HG03342 (cell line): ENCODE measurements at regions not wholly inside any gene's neighbourhood (a gene's known extent, or its start where the extent isn't known, plus 50 kb on each side); places are given as distances from the start of the nearest gene placed in this dataset.
"Not testable (repeated sequence)": the region's sequence is repeated elsewhere in the genome, so short reads cannot be mapped to it uniquely, and the experiment has no call there.

Experiments
- ATAC-seq: cut with Tn5 transposase; IDR thresholded peaks from one replicate; pipeline ENCODE4 v1.9.1; 2021; ENCODE audit warnings: mild to moderate bottlenecking, moderate library complexity; ENCODE audit not compliant: unreplicated experiment

DNA sequence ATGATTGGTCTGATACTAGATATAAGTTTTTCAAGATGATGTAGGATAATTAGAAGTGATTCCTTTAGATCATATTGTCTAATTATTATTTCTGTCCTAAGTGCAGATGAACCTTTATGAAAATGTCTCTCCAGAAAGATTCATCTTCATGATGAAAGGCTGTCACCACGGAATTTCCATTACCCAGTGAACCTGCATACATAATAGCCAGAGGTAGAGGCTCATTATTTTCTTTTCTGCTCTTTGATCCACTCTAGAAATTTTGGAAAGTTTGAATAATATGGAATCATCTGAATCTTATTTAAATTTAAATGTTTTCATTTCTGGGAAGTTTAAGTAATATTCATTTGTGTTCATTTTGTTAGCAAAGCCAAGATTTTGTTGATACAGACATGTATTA, 137.1 kb upstream of the ATP2B1 start:
- no peak for ATAC-seq

DNA sequence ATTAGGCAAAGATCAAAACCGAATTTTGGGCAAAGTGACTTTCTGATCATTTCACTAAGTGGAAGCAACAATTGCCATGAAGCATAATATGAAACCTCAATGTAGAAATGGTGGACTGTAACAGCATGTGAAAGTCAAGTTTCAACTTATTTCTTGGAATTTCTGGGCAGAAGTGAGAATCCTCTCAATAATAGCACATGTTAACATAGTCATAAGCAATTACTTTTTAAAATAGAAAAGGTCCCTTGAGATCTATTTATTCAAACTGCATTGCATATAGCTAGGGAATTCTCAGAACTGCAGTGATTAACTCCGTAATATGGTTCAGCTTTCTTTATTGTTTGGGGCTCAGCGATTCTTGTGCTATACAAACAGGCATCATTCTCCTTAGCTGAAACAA, 136.7 kb upstream of the ATP2B1 start:
- ATAC-seq, result no peak

DNA sequence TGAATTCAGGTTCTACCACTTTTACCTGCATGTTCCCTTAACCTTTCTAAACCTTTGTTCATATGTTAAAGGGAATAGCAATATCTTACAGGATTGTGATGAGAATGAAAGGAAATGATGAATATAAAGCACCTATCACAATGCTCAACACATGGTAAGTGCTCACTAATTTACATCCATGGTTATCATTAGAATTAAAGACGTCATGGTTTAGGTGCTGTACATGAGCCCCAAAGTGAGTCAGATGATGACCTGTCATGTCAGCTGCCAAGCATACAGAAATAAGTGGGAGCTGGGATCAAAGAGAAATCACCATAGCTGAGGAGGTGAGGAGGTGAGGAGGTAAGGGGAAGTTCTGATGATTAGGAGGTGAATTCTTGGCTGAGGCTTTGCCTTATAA, 135.9 kb upstream of the ATP2B1 start:
- ATAC-seq, result no peak

DNA sequence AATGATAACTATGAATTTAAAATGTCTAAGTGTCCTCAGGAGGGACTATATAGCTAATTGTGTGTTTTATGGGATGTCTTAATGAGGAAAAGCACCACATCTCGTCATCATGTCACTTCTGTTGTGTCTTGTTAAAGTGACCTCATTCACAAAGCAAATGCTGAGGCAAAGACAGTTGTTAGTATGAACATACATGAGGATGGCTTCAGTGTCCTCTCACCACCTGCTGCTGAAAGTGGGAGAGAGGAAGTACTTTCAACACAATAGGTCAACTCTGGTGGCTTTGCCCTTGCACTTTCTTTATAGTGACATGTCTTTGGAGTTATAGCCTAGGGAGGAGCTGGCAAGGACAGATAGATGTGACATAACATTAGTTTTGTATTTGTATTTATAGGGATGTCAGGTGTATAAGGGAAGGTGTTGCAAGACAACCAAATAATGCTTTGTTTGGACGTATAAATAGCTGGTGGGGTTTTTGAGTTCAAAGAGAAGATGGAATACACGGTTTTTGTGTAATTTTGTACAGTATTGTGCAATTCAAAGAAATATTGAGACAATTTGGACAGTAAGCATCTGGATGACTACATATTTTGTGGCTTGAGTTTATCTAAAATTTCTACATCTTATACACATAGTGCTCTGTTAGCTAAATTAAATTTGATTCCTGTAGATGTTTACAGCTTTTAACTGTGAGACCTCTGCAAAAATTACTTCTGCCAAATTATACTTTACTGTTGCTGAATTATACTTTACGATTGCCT, 131.7 kb upstream of the ATP2B1 start:
- ATAC-seq, result no peak

DNA sequence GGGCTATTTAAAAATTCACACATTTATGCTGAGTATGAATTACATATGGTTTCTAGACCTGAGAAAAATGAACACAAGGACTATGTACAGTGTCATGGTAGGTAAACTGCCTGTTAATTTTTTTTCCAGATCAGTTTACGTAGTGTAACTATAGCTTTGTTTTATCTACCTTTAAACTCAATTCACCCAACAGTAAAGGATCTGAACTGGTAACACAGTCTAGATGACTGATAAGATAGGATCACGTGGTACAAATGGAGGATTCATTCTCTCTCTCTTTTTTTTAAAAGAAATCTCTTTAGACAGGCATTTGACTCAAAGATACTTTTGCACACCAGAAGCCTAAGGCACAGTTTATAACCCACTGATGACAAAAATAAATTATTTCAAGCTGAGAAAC, 130.8 kb upstream of the ATP2B1 start:
- ATAC-seq, result no peak

DNA sequence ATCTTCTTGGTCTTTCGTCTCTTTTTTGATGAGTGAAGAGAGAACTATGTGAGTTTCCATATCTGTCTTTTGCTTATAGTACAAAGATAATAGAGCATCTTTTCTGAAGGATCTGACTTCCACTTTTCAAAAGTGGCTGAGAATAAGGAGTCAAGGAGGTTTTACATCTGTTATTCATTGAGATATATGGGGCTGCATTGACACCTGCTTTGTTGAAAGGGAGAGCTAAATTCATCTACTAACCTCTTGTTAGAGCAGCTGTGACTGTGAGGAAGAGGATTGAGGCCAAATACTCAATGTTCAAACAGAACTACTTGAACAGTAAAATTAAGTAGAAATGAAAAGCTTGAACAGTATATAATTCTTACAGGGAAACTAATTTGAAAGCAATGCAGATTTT, 130.2 kb upstream of the ATP2B1 start:
- ATAC-seq, result no peak

DNA sequence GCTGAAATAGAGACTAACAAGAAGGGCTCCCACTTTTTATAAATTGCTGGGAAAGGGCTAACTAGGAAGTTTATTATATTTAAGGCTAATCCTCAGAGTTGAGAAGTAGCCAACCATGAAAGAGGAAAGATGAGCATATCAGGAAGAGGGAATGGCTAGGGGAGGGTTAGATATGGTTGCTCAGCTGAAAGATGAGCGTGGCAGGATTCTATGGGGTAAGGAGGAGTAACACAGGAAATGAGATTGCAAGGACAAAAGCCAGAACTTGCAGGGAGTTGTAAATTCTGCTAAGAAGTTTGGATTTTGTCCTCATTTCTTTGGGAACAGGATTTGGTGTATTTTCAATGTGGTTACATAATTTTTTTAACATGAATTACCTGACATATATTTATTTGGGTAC, 127.4 kb upstream of the ATP2B1 start:
- no peak for ATAC-seq

DNA sequence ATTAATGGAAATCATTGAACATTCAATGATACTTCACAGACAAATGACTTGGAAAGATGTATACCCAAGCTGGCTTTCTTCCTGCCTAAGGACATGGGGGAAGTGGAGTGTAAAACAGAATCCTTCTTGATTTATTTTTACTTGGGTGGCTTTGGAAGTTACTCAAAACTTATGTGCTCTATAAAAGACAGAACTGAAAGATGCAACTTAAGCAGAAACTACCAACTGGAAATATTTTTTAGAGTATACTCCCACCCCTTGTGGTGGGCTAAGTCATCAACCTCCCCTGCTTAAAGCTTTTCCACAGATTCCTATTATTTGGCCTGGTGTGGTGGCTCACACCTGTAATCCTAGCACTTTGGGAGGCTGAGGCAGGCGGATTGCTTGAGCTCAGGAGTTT, 126.0 kb upstream of the ATP2B1 start:
- ATAC-seq, result no peak

DNA sequence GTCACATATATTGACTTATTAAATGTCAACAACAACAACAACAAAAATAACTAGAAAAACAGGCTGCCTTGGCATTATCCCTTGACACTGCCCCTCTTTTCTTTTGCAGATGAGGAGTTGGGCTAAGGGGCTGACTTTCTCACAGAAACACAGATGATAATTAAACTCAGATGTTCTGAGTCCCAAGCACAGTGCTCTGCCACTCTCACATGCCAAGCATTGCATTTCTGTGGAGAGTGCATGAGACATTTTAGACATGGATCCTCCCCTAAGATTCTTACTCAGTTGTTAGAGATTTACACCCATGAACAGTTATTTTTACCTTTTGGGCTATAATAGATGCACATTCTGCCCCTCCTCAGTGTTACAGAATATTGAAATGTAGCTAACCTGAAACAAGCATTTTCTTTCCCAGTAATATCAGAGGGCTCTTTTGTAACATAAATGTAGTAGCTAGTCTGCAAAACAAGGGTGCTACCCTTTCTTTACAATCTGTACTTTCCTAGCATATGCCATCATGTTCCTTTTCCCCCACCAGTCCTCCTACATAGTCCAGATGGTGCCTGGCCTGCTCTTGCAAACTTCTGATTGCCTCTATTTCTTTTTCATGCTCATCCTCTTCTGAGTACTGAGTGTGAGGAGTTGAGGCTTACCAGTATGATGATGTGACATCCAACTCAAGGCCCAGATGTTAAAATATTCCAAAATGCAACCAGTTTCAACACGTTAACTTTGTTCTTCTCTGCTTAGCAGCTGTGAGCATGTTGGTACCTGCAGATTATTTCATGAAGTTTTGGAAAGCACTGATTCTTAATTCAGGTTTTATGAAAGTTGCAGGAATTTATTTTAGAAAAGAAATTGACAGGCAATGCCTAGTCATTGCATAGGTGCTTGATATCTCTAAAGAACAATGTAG, 125.0 kb upstream of the ATP2B1 start:
- ATAC-seq, result no peak

DNA sequence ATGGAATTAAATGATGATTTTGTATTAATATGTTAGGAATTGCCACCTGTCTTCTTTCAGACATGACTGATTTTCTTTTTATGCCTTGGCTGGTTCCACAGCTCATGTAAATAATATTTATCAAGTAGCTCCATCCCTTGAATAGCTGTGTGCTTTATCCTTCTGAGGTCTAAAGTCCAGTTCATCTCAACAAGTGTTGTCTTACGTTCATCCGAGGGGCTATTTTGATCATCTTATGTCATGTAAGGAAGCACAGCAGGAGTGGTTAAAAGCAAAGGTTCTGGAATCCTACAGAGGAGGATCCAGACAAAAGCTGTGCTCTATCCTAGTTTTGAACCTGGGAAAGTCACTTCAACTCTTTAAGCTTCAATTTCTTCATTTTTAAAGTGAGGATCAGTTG, 123.7 kb upstream of the ATP2B1 start:
- ATAC-seq, result no peak

DNA sequence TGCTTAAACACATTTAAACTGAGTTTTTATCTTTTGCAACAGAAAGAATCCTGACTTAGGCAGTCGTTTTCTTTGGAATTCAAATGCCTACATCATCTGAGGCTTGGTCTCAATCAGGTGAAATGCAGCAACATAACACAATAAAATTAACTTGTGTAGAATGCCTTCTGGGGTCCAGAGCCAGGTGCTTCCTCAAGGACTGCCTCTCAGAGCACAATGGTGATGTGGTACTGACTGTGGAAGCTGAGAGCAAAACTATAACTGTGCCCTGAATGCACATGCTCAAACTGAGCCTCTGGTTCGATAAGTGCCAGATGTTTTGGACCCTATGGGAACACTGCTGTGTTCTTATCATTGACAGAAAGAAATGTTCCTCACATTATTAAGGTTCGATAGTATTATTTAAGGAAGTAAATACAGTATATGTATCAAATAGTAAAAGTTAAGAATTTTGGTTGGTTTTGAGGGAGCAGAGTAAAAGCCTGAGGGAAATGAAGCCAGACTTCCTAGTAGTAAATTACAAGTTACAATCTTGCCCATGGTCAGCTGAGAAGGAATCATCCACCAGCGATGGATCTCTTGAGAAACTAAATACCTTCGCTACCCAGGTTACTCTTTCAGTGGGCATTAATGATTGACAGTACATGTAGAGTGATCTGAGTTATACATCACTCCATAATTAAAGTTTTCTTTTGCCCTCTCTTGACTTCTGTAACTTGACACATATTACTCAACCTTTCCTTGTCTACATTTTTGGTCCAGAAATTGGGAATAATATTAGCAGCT, 122.9 kb upstream of the ATP2B1 start:
- no peak for ATAC-seq

DNA sequence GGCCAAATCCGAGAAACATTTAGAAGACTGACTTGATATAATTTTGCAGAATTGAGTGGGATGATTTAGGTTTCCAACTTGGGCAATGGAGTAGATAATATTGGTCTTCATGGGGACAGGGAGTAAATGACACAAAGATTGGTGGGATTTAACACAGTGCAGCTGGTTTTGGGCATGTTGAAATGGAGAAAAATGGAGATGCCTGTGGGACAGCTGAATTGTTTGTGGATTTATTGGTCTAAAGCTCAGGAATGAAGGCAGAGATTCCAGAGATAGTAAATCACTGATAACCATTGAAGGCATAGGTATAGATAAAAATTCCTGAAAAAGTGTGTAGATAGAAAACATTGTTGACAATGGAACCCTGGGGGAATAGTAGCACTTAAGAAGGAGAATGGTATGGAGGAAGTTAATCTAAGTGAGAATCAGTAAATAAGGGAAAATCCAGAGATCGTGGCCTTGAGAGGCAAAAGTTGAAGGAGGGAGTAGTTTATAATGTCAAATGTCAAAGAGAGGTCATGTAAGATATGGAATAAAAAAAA, 120.9 kb upstream of the ATP2B1 start:
- ATAC-seq, result no peak

DNA sequence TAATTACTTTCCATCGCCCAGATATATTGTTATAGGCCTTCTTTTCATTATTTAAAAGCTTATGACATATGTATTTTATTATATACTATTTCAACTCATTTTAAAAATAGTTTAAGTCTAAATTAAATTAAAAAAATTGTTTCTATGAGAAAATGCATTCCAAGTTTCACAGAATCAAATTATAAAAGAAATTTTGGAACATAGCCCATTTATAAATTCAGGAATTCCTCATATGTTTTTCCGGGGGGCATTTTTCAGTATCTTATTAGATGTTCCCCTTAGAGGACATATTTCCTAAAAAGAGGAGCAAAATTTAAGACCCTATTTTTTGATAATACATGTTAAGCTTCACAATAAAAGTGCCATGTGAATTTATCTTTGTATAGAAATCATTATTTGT, 119.9 kb upstream of the ATP2B1 start:
- ATAC-seq, result no peak

DNA sequence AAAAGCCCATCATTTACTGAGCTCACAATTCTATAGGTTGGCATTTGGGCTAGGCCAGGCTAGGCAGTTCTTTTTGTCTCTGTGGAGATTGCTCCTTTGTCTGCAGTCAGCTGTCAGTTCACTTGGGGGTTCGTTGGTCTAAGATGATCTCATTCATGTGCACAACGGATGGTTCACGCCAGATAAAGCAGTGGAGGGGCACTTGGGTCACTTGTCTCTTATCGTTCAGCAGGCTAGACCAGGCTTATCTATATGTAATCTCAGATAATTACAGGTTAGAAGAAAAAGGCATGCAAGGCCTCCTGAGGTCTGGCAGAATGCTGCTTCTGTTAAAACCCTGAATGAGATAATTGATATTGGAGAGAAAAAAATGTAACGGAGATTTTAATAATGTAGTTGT, 119.0 kb upstream of the ATP2B1 start:
- ATAC-seq, result no peak

DNA sequence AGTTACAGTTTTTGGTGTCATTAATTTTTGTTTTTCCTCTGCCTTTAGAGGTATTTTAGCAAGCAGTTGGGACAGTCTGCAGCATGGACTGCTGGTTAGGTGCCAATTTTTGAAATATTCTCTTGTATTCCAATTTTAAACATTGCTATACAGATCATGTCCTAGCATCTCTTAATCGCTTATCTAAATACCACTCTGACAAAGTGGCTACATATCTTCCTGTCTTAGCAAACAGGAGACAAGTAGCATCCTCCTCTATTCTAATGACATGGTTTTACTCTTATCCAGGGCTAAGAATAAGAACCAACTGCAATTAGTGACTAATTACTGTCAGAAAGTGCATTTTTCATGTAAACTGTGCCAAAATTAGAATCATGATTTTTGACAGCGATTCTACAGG, 117.8 kb upstream of the ATP2B1 start:
- ATAC-seq, result no peak

DNA sequence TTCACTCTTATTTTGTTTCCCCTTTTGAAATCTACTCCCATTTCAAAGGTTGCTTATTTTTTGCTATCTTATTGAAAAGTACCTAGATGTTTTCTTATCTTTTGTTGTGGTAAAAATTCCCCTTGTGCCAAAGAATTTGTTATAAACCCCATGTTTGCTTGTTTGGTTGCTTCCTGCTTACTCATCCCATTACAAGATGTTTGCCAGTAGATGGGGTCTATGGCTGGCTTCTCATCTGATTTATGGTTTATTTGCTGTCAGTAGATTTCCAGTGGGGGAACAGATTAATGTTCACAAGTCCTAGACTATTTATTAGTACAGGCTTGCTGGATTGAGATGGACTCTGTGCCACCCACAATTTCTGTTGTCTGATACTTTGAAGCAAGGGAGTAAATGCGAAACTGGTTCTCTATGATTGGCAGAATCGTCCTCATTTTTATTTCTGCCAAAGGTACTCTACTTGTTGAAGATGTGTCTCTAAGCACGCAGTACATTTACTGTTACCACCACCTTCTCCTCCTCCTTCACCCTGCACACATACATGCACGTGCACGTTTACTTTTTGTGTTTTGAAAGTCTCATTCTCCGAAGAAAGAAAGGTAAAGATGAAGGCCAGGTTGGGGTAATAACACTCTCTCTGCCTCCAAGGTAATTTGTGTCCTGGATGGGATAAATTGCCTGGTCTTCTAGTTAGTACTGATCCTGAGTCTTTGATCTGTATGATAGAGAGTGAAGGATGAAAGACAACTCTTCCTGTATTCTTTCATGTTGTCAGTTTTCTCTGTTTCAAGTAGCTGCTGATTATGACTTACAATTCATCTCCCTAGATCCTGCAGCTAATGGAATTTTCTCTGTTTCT, 117.2 kb upstream of the ATP2B1 start:
- no peak for ATAC-seq

DNA sequence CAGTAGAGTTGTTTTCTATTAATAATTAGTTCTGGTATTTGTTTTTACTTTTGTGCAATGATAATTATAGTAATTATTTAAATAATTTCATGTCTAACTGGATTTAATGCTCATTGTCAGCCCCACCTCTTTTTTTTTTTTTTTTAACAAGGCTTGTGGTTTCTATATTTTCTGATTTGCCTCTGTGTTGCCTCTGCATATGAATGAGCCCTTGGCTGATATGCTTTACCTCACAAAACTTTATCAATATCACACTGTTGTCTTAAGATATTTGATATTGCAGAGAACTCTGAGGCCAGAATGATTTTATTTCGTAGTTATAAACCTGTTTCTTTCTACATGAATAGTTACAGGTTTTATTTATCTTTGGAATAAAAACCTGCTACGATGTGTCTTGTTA, 116.2 kb upstream of the ATP2B1 start:
- no peak for ATAC-seq

DNA sequence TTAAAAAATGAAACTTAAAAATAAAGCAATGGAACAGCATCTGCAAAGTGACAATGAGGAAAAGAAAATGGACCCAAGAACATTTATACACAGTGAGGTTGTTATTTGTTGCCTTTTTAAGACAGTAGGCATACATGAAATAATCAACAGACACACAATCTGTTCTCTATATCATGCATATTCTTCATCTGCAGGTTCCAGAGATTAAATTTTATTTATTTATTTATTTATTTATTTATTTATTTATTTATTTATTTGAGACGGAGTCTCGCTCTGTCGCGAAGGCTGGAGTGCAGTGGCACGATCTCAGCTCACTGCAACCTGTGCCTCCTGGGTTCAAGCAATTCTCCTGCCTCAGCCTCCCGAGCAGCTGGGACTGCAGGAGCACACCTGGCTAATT, 114.4 kb upstream of the ATP2B1 start:
- not testable (repeated sequence) for ATAC-seq

DNA sequence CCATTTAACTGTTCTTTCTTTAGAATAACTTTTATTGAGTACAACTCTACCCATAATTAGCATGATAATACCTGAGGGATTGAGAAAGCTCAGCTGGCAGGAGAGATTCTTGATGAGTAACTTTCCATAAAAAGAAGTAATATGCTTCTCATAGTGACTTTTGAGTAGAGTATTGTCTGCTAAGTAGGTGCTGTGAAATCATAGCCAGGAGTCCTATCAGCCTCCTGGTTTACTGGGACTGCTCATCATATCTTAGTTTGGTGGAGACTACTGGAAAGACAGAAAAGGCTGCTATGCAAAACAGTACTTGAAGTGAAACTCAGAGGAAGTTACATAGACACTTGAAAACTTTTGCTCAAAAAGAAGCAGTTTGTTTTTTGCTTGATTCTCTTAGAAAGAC, 113.3 kb upstream of the ATP2B1 start:
- ATAC-seq, result peak; percentile 77

DNA sequence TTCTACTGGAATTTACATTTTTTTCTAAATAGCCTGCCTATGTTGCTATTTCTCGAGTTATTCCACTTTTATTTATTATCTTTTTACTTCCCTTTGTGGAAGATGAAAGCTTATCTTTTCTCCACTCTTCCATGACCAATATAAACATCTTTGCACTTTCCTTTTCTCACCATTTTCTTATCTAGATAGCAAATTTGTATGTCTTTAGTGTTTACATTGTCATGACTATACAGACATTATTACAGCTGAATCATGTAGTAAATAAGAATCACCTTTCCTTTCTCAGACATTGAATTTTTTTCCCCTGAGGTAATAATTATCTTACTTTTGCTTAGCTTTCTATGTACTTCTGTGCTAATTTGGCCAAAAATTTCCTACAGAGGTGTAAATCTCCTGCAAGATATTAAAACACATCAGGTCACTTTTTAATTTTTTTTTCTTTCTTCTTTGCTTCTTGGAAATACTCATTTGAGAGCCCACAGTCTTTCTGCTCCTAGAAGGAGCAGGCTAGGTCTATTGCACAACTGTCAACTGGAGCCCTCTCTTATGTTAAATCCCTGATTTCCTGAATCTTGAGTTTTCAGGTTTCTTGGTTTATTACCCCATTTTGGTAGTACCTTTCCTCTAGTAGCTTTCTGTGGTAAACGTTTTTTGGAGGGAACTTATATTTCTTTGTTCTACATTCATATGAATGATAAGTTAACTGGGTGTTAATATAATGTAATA, 109.0 kb upstream of the ATP2B1 start:
- ATAC-seq, result no peak
